ENCODE measurements at regions not wholly inside any gene's neighbourhood (a gene's known extent, or its start where the extent isn't known, plus 50 kb on each side); places are given as distances from the start of the nearest gene placed in this dataset.

DNA sequence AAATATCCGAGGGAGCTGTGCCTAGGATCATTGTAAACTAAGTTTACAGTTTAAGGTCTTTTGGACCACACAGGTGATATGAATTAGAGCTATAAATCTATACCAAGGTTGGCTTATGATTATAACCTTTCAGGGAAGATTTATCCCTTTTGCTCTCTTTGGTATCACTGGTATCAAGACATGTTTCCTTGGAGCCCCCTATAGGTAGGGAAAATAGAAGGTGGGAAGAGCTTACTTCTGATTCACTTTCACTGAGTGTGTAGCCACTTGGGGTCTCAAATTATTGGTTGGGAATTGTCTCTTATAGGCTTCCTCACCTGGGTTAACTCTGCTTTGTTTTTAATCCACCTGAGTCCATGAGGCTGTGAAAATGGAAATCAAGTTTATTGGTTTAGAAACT lies 262.1 kb upstream of the NR3C2 start:
- no peak for ATAC-seq (ENCODE audit: insufficient number of reproducible peaks, low FRiP score, low read depth)
- Histone ChIP-seq H3K36me3 (no peaks in the 10 kb centered on the region), H3K27me3 (replicated peaks; ENCODE audit: insufficient read depth) (no peaks in the 10 kb centered on the region), H3K4me1 (ENCODE audit: control insufficient read depth in 1 of 2, low read depth in 2 of 2) (no peaks in the 10 kb centered on the region), H3K27ac (no peak overlapping the region), H3K4me3 (no peak overlapping the region), H3K9me3 (no peaks in the 10 kb centered on the region)
- TF ChIP-seq CTCF (IDR thresholded peaks at IDR 0.05) = no peak
- no peak for DNase-seq (ENCODE audit: low spot score)

- no peak for ATAC-seq (ENCODE audit: insufficient number of reproducible peaks, low FRiP score, low read depth)
- no peak for TF ChIP-seq CTCF (IDR thresholded peaks at IDR 0.05)
Measured at GRCh38 chr4:148694702-148695101, 252.5 kb upstream of the NR3C2 start.

DNA sequence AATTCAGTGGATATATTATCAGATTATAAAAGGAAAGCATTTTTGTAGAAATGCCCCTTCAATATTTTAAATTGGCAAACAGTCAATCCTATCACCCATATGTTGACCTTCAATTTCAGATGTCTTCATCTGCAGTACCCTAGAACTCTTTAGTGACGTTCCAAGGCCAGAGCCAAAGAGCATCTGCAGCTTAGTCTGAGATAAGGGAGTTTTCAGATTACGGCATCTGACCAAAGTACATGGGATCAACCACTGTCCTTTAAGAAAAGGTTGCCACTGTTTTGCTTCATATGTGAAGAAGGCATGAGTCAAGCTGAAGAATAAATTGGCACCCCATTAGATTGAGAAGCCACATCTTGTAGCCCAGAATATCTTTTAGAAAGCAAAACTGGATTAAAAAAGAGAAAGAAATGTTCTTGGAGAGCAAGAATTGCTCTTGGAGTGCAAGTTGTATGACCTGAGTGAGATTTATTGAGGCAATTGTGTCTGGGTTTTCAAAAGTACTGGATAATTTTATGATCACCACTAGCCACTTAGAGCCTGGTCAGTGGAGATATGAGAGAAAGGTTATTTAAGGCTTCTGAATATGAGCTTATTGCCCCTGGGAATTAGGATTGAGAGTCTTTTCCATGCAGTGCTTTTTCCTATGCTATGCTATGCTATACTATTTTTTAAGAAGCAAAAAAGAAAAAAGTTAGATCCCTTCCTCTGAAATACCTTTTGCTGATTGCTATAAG lies 251.9 kb upstream of the NR3C2 start:
- no peak for ATAC-seq (ENCODE audit: insufficient number of reproducible peaks, low FRiP score, low read depth)
- Histone ChIP-seq H3K27me3 (replicated peaks; ENCODE audit: insufficient read depth) (no peaks in the 10 kb centered on the region), H3K36me3 (no peaks in the 10 kb centered on the region)

More at GRCh38 chr4:148694702-148695101, 252.5 kb upstream of the NR3C2 start:
- H3K27me3 ChIP-seq (replicated peaks; ENCODE audit: insufficient read depth) = no peaks in the 10 kb centered on the region
- no peaks in the 10 kb centered on the region for H3K9me3 ChIP-seq
- H3K4me1 ChIP-seq (ENCODE audit: control insufficient read depth in 1 of 2, low read depth in 2 of 2) = no peaks in the 10 kb centered on the region
- no peak for DNase-seq (ENCODE audit: low spot score)
- H3K36me3 ChIP-seq = no peaks in the 10 kb centered on the region
- no peak overlapping the region for H3K4me3 ChIP-seq
- H3K27ac ChIP-seq = no peak overlapping the region

DNA sequence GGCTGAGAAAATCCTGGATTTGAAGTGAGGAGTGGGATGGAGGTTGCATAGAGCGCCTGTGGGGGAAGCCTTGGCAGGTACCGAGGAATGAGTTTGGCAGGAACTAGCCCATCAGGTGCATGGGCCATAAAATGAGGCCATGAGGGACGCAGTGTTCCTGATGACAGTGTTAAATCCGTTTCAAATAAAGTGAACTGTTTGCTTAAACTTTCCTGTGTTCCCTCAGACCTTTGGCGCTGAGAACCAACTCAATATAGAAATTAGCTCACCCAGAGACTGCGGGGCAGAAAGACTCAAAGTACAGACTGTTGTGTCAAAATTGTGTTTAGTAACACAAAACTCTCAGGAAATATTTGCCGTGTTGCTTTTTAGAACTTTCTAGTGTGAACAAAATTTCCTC lies 250.0 kb upstream of the NR3C2 start:
- ATAC-seq (ENCODE audit: insufficient number of reproducible peaks, low FRiP score, low read depth) (no peak), DNase-seq (ENCODE audit: low spot score) (no peak)
- no peak overlapping the region for H3K27ac ChIP-seq

More for the DNA sequence above, 251.9 kb upstream of the NR3C2 start:
- H3K27ac ChIP-seq = no peak overlapping the region
- H3K4me1 ChIP-seq (ENCODE audit: control insufficient read depth in 1 of 2, low read depth in 2 of 2) = no peaks in the 10 kb centered on the region
- H3K4me3 ChIP-seq = no peak overlapping the region
- no peak for TF ChIP-seq CTCF (IDR thresholded peaks at IDR 0.05)
- DNase-seq (ENCODE audit: low spot score) = no peak
- H3K9me3 ChIP-seq = no peaks in the 10 kb centered on the region

GRCh38 chr4:148686449-148686848 lies 244.2 kb upstream of the NR3C2 start:
- no peak for TF ChIP-seq CTCF (IDR thresholded peaks at IDR 0.05)
- Histone ChIP-seq H3K9me3 (no peaks in the 10 kb centered on the region), H3K27me3 (replicated peaks; ENCODE audit: insufficient read depth) (no peaks in the 10 kb centered on the region), H3K36me3 (no peaks in the 10 kb centered on the region), H3K4me3 (no peak overlapping the region), H3K27ac (no peak overlapping the region), H3K4me1 (ENCODE audit: control insufficient read depth in 1 of 2, low read depth in 2 of 2) (no peaks in the 10 kb centered on the region)
- no peak for ATAC-seq (ENCODE audit: insufficient number of reproducible peaks, low FRiP score, low read depth)
- no peak for DNase-seq (ENCODE audit: low spot score)

More for the DNA sequence above, 250.0 kb upstream of the NR3C2 start:
- no peak for TF ChIP-seq CTCF (IDR thresholded peaks at IDR 0.05)
- H3K4me1 ChIP-seq (ENCODE audit: control insufficient read depth in 1 of 2, low read depth in 2 of 2) = no peaks in the 10 kb centered on the region
- no peaks in the 10 kb centered on the region for H3K36me3 ChIP-seq
- H3K4me3 ChIP-seq = no peak overlapping the region
- H3K27me3 ChIP-seq (replicated peaks; ENCODE audit: insufficient read depth) = no peaks in the 10 kb centered on the region
- H3K9me3 ChIP-seq = no peaks in the 10 kb centered on the region

Measured in thoracic aorta (tissue), 2 donors.